ENCODE measurements at regions not wholly inside any gene's neighbourhood (a gene's known extent, or its start where the extent isn't known, plus 50 kb on each side); places are given as distances from the start of the nearest gene placed in this dataset.

DNA sequence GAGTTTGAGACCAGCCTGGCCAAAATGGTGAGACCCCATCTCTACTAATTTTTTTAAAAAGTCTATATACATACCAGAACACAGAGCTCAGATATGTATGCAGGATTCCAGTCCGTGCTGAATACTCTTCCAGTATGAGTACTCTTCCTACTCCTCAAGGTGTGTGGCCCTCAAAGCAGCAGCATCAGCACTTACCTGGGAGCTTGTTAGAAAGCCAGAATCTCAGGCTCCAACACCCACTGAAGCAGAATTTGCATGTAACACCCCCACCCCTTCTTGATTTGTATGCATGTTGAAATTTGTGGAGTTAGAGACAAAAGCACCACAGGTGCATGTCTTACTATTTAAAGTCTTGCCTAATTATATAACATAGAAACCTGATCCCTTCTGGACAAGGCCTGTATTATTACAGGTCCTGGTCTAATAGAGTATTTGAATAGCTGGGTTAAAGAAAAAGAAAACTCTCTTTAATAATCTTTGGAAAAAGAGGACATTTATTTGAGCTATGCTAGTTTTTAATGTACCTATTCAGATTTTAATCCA lies 50.3 kb upstream of the NFE2L2 start:
- no peak for DNase-seq

DNA sequence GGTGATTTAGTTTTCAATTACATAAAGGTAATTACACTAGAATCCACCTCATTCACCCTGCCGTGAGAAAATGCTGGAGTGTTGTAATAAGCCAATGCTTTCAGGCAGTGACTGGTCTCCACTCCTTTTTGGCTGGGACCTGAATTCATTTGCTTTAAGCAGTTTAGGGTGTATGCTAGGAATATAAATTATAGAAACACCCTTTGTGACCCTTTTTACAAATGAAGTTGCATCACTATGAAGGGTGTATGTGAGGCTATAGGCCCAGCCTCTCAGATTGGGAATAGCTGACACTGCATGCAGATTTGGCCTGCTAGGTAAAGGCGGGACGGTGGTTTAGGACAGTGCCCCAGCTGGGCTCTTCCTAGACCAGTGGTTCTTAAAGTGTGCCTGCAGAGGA lies 50.8 kb upstream of the NFE2L2 start:
- no peak for DNase-seq

DNA sequence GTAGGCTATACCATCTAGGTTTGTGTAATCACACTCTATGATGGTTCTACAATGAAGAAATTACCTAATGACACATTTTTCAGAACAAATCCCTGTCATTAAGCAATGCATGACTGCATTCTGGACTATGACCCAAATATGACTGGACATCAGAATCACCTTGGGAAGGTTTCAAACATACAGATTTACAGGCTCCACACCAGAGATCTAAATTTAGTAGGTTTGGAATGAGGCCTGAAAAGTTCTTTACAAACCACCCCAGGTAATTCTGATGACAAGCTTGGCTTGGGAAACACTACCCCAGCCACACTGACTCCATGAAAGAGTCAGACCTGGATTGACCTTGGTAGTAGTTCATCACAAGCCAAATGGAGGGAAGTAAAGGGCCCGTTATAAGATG lies 52.2 kb upstream of the NFE2L2 start:
- no peak for DNase-seq

DNA sequence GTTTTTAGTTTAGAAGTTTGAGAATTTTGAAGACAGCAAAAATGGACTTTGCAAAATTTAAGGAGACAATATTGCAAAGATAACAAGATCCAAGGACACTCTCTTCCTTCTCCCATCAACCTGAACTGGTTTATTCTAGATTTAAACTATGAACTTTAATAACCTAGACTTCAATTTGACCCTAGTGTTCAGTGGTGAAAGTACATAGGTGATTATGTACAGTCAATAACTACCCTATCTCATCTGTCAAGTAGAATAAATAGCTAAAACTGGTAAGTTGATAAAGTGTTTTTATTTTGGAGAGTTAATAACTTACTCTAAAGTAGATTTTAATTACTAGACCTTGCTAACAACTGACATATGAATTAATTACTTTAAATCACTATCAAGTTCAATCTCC lies 52.9 kb upstream of the NFE2L2 start:
- DNase-seq, result no peak

DNA sequence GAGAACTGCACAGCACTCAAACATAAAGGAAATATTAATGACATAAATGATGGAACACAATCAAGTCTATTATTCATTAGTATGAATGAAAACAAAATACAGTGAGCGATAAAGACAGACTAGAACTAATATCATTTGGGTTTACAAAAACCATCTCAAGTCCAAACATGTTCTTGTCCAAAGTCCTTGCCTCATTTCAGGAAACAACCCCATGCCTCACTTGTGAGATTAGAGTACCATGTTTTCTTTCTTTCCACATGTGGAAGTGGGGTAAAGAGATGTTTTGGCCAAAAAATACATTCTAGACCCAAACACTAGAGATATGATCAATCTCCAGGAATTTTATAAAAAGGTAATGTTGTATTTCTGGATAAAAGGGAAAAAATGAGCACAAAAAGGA lies 53.3 kb upstream of the NFE2L2 start:
- DNase-seq, result no peak

DNA sequence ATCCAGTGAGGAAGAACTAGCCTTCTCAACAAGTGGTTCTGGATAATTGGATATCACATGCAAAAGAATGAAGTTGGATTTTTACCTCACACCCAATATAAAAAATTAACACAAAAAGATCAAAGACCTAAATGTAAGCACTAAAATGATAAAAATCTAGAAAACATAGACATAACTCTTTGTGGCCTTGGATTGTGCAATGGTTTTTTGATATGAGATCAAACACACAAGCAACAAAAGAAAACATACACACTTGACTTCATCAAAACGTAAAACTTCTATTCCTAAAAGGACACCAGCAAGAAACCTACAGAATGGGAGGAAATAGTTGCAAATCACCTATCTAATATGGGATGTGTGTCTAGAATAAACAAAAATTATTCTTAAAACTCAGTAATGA lies 54.1 kb upstream of the NFE2L2 start:
- DNase-seq, result no peak

DNA sequence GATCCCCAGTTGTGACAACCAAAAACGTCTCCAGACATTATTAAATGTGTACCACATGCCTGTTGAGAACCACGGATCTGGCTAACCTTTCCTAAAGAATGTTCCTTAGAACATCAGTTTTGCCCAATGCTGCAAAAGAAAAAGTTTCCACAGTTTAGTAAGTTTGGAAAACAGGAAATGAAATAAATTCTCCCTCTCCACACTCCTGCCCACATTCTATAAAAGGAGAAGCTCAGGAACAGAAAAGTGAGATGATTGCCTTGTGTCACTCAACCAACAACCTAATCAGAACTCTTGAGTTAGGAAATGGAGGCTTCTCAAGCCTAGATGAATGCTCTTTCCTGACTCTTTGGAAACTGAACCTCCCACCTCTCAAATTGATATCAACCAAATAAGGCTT lies 56.1 kb upstream of the NFE2L2 start:
- DNase-seq, result no peak

DNA sequence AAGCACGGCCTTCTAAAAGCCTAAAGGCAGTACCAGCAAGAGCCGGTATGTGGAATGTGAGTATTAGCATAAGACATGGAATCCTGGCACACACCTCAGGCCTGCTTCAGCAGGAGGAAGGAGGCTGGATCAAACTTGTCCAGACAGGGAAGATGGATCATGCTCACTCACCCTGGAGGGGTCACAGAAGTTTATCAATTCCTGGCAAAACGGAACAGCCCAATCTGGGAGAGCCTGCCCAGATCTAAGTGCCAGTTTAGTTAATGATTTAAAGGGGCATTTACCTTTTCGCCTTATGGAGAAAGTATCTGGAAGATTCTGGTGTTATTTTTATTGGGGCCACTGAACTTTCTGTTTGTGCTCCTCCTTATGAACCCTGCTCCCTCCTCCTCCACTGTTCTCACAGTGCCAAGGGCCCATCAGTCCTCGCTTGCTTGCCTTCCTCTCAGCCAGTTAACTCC lies 58.3 kb upstream of the NFE2L2 start:
- no peak for DNase-seq

DNA sequence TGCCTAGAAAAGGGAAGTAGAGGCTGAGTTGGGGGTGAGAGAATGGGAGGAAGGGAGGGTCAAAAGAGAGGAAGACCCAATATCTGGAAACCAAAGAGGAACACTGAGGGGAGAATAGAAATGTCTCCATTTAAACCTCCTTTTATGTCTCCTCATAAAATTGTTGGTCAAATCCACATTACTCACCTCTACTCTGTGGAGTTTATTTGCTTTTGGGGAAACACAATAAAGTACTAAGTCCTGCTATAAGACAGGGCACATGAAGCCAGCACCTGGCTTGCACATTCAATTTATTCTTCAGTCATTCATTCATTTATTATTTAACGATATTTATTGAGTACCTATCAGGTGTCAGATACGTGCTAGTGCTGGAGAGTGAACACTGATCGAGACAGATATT lies 60.3 kb upstream of the NFE2L2 start:
- no peak for DNase-seq

DNA sequence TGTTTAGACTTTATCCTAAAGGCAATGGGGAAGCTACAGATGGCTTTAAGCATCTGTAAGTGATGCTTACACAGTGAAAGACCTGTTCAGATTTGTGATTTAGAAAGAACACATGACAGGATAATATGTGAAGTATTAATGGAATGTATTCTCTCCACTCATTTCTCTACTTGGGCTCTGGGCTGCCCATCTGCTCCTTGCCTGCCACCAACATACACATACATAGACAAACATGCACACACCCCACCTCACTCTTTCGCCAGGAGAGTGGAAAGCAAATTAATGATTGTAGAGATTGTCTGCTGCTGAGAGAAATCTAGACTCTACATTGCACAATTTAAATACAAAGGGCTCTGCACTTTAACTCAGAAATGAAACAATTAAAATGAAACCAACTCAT lies 61.0 kb upstream of the NFE2L2 start:
- DNase-seq, result no peak

DNA sequence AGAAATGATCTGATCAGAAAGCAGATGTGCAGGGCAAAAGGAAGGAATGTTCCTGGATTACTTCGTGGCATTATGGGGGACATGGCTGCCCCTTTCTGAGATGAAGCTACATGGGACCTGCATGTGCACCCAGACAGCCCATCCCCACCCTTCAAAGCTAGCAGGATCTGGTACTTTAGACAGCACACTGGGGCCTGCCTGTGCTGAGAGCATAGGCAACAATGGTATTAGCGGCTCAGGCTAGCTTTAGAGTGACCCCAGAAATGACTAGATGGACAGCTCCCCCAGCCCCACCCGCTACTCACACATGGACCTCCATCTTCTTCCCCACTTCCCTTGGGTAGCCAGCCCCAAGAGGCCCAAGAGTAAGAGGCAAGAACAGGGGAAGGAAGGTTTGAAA lies 61.5 kb upstream of the NFE2L2 start:
- DNase-seq, result no peak

DNA sequence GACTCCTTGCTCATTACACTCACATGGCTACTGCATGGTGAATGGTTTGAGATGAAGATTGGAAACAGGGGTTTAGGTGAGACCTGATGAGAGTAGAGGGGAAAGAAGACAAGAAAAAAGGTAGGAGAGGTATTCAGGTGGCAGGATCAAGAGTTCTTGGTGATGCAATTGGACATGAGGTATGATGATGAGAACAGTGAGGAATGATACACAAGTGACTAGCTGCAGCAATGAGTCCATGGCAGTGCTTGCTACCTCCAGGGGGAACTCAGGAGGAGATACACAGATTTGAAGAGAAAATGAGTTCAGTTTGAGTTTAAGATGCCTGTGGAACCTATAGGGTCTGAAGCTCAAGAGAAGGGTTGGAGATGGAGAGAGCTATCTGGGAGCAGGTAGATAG lies 62.1 kb upstream of the NFE2L2 start:
- no peak for DNase-seq

DNA sequence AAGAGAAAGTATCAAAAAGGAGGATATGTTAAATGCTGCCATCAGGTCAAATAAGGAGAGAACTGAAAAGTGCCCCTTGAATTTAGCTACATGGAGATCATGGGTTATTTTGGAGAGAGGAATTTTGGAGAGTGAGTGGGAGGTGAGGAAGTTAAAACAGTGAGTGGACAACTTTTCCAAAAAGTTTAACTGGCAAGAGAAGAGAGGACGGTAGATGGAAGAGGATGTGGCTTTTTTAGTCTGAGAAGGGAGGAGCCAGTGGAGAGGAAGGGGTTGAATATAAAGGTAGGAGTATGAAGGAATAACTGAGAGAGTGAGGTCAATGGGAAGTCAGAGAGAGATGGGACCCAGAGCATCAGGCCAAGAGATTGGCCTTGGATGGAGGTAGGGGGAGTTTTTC lies 62.5 kb upstream of the NFE2L2 start:
- DNase-seq, result no peak

DNA sequence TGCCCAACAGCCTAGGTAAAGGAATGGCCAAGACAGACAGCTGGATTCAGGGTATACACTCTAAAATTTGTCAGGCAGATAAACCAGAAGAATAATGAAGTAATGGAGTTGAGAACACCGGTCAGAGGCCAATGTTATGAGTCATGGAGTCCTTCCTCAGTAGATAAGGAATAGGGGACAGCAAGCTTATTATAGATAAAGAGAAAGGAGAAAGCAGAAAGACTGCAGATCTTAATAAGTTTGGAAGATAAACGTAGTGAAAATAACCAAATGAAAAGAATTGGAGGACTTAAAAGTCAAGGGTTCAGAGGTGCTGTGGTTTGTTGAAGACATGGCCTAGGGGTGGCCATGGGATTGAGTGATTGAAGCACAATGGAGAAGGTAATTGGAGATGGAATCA lies 63.5 kb upstream of the NFE2L2 start:
- no peak for DNase-seq

DNA sequence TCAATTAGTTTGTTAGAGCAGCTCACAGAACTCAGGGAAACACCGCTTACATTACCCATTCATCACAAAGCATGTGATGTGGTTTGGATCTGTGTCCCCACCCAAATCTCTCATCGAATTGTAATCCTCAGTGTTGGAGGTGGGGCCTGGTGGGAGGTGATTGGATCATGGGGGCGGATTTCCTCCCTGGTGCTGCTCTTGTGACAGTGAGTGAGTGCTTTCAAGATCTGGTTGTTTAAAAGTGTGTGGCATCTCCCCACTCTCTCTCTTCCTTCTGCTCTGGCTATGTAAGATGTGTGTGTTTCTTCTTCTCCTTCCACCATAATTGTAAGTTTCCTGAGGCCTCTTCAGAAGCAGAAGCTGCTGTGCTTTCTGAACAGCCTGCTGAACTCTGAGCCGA lies 63.5 kb upstream of the AGPS start:
- no peak for DNase-seq

DNA sequence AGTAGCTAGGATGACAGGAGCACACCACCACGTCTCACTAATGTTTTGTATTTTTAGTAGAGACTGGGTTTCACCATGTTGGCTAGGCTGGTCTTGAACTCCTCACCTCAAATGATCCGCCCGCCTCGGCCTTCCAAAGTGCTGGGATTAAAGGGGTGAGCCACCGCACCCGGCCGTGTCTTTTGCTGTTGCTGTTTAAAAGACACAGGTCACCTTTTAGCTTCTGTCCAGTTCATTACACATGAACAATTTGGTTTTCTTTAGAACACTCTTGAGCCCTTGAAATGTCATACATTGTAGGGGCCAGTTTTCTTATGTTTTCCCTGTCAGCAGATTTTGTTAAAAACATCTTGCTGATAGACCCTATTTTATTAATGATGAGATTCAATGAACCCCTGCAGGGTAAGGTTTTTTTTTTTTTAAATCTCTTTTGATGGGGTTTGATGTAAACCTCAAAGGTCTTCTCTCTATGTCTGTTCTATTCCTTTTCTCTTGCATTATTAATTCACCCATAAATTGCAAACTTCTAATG lies 61.0 kb upstream of the AGPS start:
- DNase-seq, result no peak

DNA sequence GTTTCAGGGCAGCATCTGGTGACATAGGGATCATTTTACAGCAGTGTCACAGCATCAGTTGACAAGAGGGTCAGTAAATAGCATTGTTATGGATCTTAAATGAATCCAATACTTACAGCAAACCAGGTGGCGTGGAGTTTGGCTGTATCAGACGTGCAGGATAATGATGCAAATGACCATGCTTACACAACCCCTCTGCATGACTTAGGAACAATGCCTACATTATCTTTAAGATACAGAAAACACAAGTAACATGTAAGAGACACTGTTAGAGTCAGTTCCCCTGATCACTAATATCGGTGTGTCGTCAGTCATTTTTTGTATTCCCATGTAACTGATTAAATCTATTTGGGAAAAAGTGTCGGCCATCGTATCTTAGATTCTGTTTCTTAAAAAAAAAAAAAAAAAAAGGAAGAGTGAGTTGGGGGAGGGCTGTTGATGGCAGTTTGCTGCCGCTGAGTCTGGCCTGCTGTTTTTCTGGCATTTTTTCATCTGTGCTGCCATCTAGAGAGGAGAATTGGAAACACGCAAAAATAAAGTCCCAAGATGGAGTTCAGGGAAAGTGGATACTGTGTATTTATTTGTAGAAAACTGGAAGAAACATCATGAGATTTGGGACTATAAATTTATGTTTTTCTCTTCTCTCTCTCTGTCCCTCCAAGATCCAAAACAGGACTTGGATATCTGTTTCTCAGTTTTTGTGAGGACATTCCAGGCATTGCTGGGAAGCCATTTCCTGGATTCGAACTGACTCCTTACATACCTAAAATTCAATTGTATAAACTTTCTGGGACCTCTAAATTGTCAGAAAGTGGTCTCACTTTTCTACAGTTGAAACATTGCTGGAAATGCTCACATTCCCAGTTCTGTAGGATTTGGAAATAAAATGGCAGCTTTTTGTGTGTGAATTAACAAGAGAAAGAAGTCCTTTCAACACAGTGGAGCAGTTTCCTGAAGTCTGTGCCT lies 60.3 kb upstream of the AGPS start:
- DNase-seq, result peak; percentile 10

DNA sequence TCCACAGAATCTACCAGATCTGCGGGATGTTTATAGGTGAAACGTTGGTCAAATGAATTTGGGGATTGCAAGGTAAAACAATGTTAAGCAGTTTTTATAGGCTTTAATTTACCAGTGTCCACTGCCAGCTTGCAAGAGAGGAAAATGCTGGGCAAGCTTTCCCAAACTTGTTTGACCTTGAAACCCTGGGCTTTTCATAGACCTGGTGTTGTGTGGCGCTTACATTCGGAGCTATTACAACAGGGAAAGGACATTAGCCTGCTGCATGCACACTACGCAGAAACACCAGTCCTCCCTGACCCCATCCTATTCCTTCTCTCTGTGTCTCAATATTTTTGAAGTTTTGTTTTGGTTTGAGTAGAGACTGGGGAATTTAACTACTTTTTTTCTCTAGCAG lies 59.6 kb upstream of the AGPS start:
- DNase-seq, result no peak

DNA sequence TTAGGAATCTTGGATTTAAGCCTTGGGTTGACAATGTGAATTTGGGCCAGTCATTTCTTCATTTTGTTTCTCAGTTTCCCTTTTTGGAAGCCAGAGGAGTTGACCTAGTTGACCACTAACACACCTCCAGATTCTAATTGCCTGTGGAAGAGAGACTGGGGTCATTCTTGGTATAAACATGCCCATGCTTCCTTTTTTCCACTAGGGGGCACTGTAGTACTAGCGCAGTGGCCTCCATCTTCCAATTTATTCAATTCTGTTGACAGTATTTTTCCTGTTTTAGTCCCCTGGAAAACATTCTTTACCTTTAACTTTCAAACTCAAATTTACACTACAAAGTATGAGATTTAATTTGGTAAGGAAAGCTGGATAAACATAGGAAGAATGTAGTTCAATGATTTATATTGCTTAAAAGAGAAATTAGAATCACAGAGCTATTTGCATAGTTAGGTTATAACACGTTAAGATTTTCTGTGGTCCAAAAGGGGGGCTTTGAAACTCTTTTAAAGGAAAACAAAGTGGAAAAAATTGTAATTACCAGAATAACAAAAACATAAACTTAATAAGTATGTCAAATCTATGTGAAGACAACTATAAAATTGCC lies 57.5 kb upstream of the AGPS start:
- no peak for DNase-seq

DNA sequence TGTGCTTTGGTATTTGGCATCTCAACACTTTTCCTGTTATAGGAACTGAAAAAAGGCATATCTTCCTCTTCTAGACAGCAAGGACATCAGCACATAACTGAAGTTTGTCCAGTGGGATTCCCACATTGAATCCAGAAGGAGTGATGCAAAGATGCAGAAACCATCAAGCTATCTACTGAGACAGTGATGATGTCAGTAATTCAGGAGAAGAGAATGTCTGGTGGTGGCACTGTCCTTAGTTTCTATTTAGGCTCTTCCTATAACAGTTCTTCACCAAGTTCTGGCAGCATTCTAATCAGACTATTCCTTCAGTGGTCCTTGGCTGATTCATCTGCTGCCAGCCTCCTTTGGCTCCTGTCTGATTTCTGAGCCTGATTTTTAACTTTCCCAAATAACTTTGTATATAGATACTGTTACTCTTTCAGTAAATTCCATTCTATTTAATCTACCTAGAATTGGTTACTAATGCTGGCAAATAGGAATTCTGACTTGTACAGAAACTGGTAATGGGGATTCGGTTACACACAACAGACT lies 56.6 kb upstream of the AGPS start:
- no peak for DNase-seq

DNA sequence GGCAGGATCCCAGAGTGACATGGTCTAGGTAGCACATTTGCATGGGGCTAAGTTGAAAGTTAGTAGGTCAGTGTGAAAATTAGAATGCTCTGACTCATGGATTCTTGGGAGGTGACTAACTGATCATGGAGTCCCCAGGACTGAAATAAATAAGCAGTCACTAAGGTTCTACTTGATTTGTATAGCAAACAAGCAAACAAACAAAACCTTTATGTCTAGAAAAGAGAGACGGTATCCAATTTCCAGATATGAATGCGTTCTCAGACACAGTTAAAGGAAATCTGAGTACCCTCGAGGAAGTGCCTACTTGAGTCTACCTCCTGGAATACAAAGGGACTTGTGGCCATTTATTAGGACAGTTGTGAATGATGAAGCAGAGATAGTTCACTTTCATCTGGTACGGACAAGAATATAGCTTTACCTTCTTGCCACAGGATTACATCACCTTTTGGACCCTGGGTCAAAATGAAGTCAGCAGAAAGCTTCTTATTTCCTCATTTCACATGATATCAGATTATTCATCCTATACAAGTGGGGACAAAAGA lies 54.3 kb upstream of the AGPS start:
- no peak for DNase-seq

DNA sequence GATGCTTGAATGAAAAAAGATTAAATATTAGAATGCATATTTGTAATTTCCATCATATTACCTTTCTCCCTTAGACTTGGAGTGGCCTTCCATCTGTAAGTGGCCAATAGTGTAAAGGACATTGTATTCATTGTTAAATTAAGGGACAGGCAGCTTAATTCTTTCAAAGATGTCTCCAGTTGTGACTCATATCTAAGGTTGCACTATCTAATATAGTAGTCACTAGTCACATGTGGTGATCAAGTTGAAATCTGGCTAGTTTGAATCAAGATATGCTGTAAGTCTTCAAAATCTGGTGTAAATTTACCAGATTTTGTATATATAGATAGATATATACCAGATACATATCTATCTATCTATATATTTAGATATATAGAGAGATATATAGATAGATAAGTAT lies 52.4 kb upstream of the AGPS start:
- no peak for DNase-seq

DNA sequence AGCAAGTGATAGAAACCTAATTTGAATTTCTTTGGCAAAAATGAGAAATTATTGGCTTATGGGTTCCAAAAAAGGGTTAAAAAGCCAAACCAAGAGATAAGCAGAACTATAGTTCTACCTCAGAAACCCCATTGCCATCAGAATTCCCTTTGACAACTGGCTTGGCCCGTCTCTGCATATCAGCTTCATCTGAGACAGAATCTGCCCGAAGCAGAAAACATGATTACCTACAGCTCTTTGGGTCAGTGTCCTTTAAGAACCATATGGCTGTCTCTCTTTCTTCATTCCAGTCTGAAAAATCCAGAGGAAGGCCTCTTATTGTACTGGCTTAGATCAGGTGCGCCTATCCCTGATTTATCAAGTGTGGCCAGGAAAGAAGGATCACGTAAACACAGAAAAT lies 49.8 kb upstream of the AGPS start:
- no peak for DNase-seq

Data from effector CD4-positive, alpha-beta T cell (primary cell).